MG63 (cell line): ENCODE measurements at regions not wholly inside any gene's neighbourhood (a gene's known extent, or its start where the extent isn't known, plus 50 kb on each side); places are given as distances from the start of the nearest gene placed in this dataset.

ENCODE experiments used
- DNase-seq: peaks from one replicate; pipeline ENCODE4 v3.0.0-alpha.2; 2020
- H3K27me3 ChIP-seq: fragments of 250-450 bp; sonication (Bioruptor Pico); 2 replicates; pipeline ENCODE4 v1.5.1; 2020; ENCODE audit warnings: mild to moderate bottlenecking, moderate library complexity
- H3K36me3 ChIP-seq: fragments of 250-450 bp; sonication (Bioruptor Pico); 2 replicates; pipeline ENCODE4 v1.5.1; 2020; ENCODE audit warnings: mild to moderate bottlenecking, moderate library complexity
- H3K4me3 ChIP-seq: fragments of 250-450 bp; sonication (Bioruptor Pico); 2 replicates; pipeline ENCODE4 v1.5.1; 2020; ENCODE audit warnings: mild to moderate bottlenecking, moderate library complexity
- H3K9me3 ChIP-seq: fragments of 250-450 bp; sonication (Bioruptor Pico); 2 replicates; pipeline ENCODE4 v1.5.1; 2020; ENCODE audit warnings: mild to moderate bottlenecking, moderate library complexity

DNA sequence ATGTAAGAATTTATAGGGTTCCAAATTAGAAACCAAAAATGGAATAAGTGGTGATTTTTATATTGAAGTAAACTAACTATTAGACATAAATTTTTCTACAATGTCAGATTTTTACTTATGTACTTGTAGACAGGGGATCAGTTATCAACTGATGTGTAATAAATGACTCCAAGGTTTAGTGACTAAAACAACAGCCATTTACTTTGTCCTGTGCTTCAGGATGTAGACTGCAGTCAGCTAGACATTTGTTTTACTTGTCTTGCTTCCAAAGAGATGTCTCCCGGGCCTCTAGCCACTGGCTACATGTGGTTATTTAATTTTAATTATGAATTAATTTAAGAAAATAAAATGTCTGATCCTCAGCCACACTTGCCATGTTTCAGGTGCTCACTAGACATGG, 249.7 kb upstream of the IGFBP3 start:
- no peak for DNase-seq
- Histone ChIP-seq H3K9me3 (no peaks in the 10 kb centered on the region), H3K27me3 (no peaks in the 10 kb centered on the region), H3K36me3 (no peaks in the 10 kb centered on the region), H3K4me3 (no peak overlapping the region)

DNA sequence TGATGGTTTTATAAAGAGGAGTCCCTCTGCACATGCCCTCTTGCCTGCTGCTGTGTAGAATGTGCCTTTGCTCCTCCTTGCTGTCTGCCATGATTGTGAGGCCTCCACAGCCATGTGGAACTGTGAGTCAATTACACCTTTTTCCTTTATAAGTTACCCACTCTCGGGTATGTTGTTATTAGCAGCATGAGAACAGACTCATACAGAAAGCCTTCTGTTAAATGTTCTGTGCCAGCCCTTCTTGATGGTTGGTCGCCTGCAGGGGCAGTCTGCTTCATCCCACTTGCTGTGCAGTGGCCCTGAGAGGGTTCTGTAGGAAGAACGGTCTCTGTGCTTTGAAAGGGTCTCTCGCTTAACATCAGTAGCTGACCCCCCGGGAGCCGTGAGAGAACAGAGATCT, 248.9 kb upstream of the IGFBP3 start:
- no peaks in the 10 kb centered on the region for H3K36me3 ChIP-seq
- DNase-seq, result no peak
- H3K27me3 ChIP-seq, result no peaks in the 10 kb centered on the region
- no peak overlapping the region for H3K4me3 ChIP-seq
- H3K9me3 ChIP-seq, result no peaks in the 10 kb centered on the region

DNA sequence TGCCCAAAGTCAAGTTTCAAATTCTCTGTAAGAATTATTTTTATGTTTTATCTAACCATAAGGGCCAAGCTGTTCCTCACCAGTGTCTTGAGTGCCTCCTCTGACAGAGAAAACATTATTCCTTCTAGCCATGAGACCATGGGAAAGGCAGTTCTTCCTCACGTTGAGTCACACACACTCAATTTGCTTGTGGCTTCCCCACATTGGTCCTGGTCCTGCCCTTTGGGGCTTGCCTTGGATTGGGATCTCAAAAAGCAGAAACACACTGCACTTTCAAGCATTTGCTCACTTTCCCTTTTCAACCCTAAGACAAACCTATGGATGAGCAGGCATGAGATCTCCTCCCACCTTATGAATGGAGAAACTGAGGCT, 248.3 kb upstream of the IGFBP3 start:
- Histone ChIP-seq H3K36me3 (no peaks in the 10 kb centered on the region), H3K4me3 (no peak overlapping the region), H3K27me3 (no peaks in the 10 kb centered on the region), H3K9me3 (no peaks in the 10 kb centered on the region)
- DNase-seq, result no peak

DNA sequence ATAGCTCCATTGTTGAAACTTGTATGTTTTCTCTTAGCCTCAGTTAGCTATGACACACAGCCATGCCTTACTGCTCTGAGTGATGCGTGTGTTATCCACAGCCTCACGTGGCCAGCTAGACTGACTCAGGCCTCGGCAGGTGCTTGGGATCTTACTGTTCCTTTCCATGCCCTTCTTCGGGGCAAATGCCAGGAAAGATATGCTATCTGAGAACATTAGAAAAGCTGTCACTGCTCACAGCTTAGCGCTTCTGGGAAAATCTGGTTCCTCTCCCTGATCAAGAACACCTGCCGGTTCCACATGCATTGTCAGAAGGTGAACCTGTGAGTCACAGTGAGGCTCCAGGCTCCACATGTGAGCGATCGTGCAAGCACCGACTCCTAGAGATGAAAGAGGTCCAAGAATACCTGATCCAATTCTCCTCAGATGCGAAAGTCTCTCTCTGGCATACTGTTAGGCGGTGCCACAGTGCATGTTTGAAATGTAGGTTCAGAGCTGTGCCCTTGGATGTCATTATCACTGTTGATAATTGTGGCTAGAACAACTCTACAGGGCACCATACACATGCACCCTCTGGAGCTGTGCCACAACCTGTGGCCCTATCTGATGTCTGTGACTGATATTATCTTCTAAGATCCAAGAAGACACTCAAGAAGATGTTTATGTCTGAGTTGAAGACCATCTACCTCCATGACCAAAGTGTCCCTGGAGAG, 247.8 kb upstream of the IGFBP3 start:
- Histone ChIP-seq H3K27me3 (no peaks in the 10 kb centered on the region), H3K4me3 (no peak overlapping the region), H3K36me3 (no peaks in the 10 kb centered on the region), H3K9me3 (no peaks in the 10 kb centered on the region)
- DNase-seq, result no peak

DNA sequence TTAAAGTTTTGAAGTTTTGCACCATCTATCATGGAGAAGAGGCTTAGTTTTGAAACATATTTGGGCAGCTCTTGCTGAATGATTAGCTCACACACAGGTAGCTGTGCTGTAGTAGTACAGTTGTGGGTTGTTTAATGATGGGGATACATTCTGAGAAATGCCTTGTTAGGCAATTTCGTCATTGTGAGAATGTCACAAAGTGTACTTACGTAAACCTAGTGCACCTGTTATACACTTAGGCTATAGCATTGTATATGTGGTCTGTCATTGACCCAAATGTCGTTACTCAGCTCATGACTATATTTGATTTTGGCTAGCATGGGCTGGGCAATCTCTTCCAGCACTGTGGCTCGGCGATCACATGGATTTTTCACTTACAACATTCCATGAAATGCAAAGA, 247.2 kb upstream of the IGFBP3 start:
- Histone ChIP-seq H3K9me3 (no peaks in the 10 kb centered on the region), H3K27me3 (no peaks in the 10 kb centered on the region), H3K4me3 (no peak overlapping the region), H3K36me3 (no peaks in the 10 kb centered on the region)
- DNase-seq, result no peak

DNA sequence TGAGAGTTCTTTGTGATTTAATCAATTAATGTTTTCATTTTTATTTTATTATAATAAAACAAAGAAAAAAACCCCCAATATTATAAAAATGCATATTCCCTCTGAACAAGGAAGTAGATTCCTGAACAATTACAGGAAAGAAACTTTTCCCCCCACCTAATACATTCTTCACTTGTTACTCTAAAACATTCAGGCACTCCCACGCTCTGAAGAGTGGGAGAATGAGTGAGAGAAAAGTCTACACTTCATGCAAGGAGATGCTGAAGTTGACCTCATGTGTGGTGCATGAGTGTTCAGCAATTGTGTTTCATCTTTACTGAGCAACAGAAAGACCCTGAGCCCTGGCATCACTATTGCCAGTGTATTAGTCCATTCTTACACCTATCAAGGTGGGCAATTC, 244.2 kb upstream of the IGFBP3 start:
- DNase-seq, result no peak
- Histone ChIP-seq H3K4me3 (no peak overlapping the region), H3K36me3 (no peaks in the 10 kb centered on the region), H3K9me3 (no peaks in the 10 kb centered on the region), H3K27me3 (no peaks in the 10 kb centered on the region)

DNA sequence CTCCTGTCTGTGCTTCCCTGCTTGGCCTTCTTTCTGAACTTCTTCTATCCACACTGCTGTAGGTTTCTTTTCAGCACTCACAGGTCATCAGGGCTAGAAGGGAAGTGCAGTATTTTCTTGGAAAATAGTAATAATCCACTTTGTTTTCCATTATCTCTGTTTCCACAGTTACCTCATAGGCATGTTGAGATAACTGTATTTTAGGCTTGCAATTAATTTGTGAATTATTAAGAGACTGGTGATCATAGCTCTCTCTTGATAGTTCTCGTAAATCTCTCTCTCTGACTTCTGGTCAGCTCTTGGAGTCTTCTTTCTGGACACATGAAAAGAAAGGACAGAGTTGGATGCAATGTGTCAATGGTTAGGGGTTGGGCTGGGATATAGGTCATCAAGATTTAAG, 243.6 kb upstream of the IGFBP3 start:
- no peak for DNase-seq
- Histone ChIP-seq H3K4me3 (no peak overlapping the region), H3K36me3 (no peaks in the 10 kb centered on the region), H3K27me3 (no peaks in the 10 kb centered on the region), H3K9me3 (no peaks in the 10 kb centered on the region)

DNA sequence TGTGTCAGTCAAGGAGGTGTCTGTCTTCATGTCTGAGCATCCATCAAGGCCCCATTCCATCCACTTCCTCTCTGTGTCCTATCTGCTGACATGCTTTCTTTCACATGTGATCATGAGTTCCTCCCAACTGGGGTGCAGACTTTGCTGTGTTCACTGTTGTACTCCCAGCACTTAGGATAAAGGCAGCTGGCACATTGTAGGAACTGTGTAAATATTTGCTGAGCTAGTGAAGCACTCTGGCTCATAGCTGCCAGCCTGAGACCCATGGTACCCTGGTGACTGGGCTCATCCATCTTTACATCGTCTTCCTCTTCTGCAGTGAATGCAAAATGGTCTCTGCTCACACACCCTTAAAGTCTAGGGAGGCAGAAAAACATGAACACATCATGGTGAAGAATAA, 242.2 kb upstream of the IGFBP3 start:
- Histone ChIP-seq H3K9me3 (no peaks in the 10 kb centered on the region), H3K4me3 (no peak overlapping the region), H3K27me3 (no peaks in the 10 kb centered on the region), H3K36me3 (no peaks in the 10 kb centered on the region)
- no peak for DNase-seq

DNA sequence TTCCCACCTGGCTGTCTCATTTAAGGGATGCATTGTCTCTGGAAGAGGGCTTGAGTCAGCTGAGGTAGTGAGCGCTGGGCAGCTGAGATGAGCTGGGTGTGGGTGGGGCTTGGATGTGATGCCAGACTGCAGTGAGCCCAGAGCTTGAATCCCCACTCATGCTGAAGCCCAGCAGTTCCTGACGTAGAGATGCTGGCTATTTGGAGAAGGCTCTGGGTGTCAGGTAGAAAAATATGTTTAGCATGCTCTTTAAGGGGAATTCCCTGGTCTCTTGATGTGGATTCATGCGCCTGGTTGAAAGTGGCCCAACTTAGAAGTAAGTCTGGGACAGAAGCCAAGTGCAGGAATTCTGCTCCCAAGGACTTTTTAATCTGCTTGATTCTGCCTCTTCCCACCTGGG, 241.5 kb upstream of the IGFBP3 start:
- no peak for DNase-seq
- Histone ChIP-seq H3K4me3 (no peak overlapping the region), H3K9me3 (no peaks in the 10 kb centered on the region), H3K36me3 (no peaks in the 10 kb centered on the region), H3K27me3 (no peaks in the 10 kb centered on the region)

DNA sequence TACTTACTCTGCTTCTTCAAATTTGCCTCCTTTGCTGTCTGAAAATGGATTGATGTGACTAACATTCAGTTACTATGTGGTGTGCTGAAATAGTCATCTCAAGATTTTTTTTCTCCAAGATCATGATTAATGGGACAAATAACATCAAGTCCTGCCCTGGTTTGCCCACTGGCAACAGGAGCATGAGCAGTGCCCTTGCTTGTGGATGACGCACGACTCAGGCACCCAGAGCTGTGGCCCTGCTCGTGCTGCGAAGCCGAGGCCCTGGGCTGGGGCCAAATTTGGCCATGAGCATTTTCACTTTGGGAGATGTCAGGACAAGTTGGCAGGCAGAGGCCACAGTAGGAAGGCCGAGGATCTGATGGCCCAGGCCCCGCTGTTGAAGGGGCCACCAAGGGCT, 239.8 kb upstream of the IGFBP3 start:
- Histone ChIP-seq H3K36me3 (no peaks in the 10 kb centered on the region), H3K4me3 (no peak overlapping the region), H3K9me3 (no peaks in the 10 kb centered on the region; the same call in 1 of the 2 replicates), H3K27me3 (no peaks in the 10 kb centered on the region)
- DNase-seq, result no peak

DNA sequence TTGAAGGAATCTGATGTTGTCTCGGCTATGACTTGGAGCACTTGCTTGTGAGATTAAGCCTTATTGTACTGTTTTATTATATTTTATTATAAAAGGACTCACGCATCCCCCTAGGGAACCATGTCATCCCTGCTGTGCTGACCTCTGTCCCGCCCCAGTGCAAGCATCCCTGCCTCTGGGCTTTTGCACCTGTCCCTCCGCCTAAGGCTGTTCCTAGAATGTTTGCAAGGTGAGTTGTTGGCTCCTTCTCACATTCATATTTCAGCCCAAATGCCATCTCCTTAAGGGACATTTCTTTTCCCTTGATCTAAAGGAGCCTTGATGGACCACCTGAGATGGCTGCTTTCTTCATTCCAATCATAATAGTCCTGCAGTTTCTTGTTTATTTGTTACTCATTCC, 236.9 kb upstream of the IGFBP3 start:
- no peaks in the 10 kb centered on the region for H3K36me3 ChIP-seq
- H3K27me3 ChIP-seq, result no peaks in the 10 kb centered on the region
- no peak for DNase-seq
- H3K9me3 ChIP-seq, result peaks cover 3% of the 10 kb centered on the region
- H3K4me3 ChIP-seq, result no peak overlapping the region

DNA sequence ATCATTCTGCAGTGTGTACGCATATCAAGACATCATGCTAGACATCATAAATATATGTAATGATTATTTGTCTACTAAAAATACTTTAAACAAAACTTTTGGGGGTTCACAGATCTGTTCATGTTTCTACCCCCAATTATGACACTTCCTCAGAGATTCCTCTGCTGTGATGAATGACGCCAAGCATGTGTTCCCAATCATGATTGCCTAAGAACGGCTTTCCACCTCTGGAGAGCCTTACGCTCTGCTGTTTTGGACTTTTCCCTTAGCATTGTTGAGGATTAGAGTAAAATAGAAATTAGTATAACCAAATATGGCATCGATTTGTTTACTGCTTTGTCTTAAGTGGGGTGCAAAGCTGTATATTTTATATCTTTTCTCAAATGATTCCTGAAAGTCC, 236.3 kb upstream of the IGFBP3 start:
- H3K27me3 ChIP-seq, result no peaks in the 10 kb centered on the region
- H3K4me3 ChIP-seq, result no peak overlapping the region
- H3K36me3 ChIP-seq, result no peaks in the 10 kb centered on the region
- no peak for DNase-seq
- peaks cover 3% of the 10 kb centered on the region for H3K9me3 ChIP-seq

DNA sequence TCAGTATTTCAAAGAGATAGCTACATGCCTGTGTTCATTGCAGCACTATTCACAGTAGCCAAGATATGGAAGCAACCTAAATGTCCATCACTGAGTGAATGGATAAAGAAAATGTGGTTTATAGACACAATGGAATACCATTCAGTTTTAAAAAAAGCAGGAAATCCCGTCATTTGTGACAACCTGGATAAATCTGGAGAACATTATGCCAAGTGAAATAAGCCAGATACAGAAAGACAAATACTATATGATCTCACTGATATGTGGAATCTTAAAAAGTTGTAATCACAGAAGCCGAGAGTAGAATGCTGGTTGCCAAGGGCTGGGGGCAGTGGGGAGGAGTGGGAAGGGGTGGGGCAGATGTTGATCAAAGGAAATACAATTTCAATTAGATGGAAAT, 235.8 kb upstream of the IGFBP3 start:
- peaks cover 3% of the 10 kb centered on the region for H3K9me3 ChIP-seq
- no peaks in the 10 kb centered on the region for H3K27me3 ChIP-seq
- no peak for DNase-seq
- no peak overlapping the region for H3K4me3 ChIP-seq
- no peaks in the 10 kb centered on the region for H3K36me3 ChIP-seq

DNA sequence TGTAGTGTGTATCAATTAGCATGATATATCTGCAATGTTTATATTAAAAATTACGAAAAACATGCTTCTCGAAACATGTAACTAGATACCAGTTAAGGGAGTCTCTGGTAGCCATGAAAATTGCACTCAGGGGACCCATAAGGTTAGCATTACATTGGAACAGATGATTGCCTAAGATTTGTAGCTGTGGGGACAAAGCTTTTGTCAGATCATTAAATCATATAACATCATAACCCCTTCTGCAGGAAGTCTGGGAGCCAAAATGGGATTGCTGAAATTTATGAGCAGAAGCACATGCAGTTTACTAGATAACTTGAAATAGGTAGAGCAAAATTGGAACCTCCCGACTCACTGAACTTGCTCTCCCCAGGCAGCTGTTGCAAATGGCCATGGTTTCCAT, 235.0 kb upstream of the IGFBP3 start:
- H3K9me3 ChIP-seq, result peaks cover 3% of the 10 kb centered on the region
- no peak overlapping the region for H3K4me3 ChIP-seq
- no peaks in the 10 kb centered on the region for H3K36me3 ChIP-seq
- no peaks in the 10 kb centered on the region for H3K27me3 ChIP-seq
- DNase-seq, result no peak

DNA sequence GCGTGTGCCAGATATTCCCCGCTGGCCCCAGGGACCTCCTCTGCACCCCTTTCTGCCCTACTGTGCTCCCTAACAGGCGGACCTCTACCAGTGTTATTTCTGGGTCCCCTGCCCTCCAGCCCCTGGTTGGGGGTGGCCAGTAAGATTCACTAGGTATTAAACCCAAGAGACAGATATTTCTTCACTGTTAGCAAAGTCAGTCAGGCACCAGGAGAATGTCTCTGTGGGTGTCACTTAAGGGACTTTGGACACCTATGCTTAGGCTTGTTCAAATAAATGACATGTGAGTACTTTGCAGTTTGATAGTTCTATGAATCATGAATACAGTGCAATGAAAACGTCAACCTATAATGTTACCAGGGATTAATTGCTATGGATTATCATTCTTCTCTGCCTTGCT, 234.3 kb upstream of the IGFBP3 start:
- Histone ChIP-seq H3K36me3 (no peaks in the 10 kb centered on the region), H3K9me3 (peaks cover 4% of the 10 kb centered on the region), H3K4me3 (no peak overlapping the region), H3K27me3 (no peaks in the 10 kb centered on the region)
- DNase-seq, result no peak

DNA sequence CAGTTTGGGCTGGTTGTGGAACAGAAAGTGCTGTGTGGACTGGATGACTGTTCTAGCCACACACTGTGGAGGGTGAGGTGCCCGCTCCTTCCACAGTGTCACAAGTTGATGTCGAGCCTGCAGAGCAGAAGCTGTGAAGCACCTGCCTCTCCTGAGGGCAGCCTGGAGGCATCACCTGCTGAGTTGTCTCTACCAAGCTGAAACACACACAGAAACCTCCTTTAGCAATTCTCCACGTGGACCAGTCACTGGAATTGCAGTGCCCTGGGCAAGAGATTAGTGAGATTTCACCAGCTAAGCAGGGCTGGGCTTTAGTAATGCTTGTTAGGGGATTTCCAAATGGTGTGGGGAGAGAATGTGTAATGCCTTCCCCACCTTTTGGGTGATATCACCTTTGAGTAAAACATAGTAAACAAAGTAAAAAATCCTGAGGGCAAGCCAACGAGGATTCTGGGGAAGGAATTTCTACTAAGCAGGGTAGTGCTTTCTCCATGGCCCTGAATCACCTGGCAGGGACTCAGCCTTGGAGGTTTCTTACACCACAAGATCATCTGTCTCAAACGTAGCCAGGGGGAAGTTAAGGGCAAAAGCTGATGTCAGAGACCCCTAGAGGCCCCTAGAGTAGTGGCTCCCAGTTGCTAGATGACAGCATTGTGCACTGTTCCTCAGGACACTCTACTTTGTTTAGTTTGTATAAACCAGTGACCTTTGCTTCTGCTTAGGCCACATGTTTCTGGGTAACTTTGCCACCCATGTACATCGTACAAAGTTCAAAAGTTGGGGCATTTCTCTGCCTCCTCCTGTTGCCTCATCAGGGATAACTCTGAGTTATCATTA, 233.1 kb upstream of the IGFBP3 start:
- H3K27me3 ChIP-seq, result no peaks in the 10 kb centered on the region
- H3K9me3 ChIP-seq, result peaks cover 6% of the 10 kb centered on the region
- no peaks in the 10 kb centered on the region for H3K36me3 ChIP-seq
- DNase-seq, result peak; percentile 24
- H3K4me3 ChIP-seq, result no peak overlapping the region

DNA sequence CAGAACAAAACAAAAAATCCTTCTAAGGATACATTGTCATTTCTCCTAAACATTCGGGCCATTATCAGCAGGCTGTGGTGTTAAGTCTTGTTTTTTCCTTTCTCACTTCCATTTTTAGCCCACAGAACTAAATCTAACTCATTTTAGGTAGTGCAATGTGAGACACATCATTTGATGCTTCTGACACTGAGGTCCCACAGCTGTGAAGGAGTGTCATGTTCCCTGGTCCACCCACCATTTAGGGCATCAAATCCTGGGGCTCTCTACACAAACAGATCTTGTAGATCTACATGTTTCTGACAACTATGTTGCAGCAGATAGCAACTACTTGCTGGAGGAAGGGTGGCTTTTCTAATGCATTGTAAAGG, 232.5 kb upstream of the IGFBP3 start:
- DNase-seq, result no peak
- peaks cover 6% of the 10 kb centered on the region for H3K9me3 ChIP-seq
- no peak overlapping the region for H3K4me3 ChIP-seq
- H3K27me3 ChIP-seq, result no peaks in the 10 kb centered on the region
- no peaks in the 10 kb centered on the region for H3K36me3 ChIP-seq

DNA sequence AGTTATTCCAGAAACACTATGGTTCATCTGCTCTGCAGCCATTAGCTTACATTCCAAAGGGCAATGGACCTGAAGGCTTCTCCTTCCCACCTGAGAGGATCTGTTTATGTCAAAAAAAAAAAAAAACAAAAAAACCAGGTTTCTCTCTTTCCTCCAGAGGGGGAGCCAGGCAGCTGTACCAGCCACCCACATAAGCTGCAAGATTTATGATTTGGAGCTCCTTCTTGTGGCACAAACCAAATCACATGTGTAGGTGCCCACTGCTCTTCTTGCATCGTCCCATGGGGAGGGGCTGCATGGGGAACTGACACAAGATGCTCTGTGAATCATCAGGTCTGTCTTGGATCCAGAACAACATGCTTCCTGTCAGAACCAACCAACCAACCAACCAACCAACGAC, 231.6 kb upstream of the IGFBP3 start:
- DNase-seq, result no peak
- no peak overlapping the region for H3K4me3 ChIP-seq
- H3K27me3 ChIP-seq, result no peaks in the 10 kb centered on the region
- peaks cover 6% of the 10 kb centered on the region for H3K9me3 ChIP-seq
- no peaks in the 10 kb centered on the region for H3K36me3 ChIP-seq
